Caco-2 (cell line): ENCODE measurements at regions not wholly inside any gene's neighbourhood (a gene's known extent, or its start where the extent isn't known, plus 50 kb on each side); places are given as distances from the start of the nearest gene placed in this dataset.

Source experiments
- BruUV-seq: library from RNA; stranded (reverse); fragments of 400-500 nt; replicated peaks from 2 replicates; lab custom pipeline; 2021; lab: Mats Ljungman, UMichigan
- CTCF ChIA-PET: fragments of 300-600 bp; sonication (Branson Sonifier 250); formaldehyde crosslinking; loops from one replicate; lab custom pipeline; 2022; ENCODE audit warnings: antibody characterized with exemption; lab: Charles Lee
- POLR2A ChIA-PET: fragments of 300-600 bp; sonication (Branson Sonifier 250); formaldehyde crosslinking; loops from one replicate; lab custom pipeline; 2022; ENCODE audit warnings: antibody characterized with exemption; lab: Charles Lee
- DNase-seq, 2 experiments: peaks; one replicate each; pipeline versions ENCODE4 v3.0.0 to v3.0.0-alpha.2; 2020 to 2022
- H3K27me3 ChIP-seq: replicated peaks from 2 replicates; pipeline ENCODE4 v1.6.0; 2011; ENCODE audit warnings: low read length; ENCODE audit not compliant: control insufficient read depth, insufficient read depth
- H3K36me3 ChIP-seq: 2 replicates; pipeline ENCODE4 v1.5.1; 2011; ENCODE audit warnings: low read length; ENCODE audit not compliant: control insufficient read depth, insufficient read depth
- H3K4me1 ChIP-seq: fragments of 250-450 bp; sonication (Bioruptor Pico); 2 replicates; pipeline ENCODE4 v1.5.1; 2020; ENCODE audit warnings: mild to moderate bottlenecking
- H3K4me3 ChIP-seq: 2 replicates; pipeline ENCODE4 v1.5.1; 2011; ENCODE audit warnings: low read depth, mild to moderate bottlenecking, control low read depth, low read length
- H3K9me3 ChIP-seq: fragments of 250-450 bp; sonication (Bioruptor Pico); 2 replicates; pipeline ENCODE4 v1.5.1; 2020; ENCODE audit warnings: mild to moderate bottlenecking, moderate library complexity
- H3K27ac Mint-ChIP-seq: one replicate; pipeline ENCODE4 v1.8.0; 2022; ENCODE audit warnings: mixed read lengths; ENCODE audit not compliant: unreplicated experiment
- H3K27me3 Mint-ChIP-seq: one replicate; pipeline ENCODE4 v1.8.0; 2022; ENCODE audit warnings: mixed read lengths; ENCODE audit not compliant: insufficient read depth, unreplicated experiment
- H3K36me3 Mint-ChIP-seq: one replicate; pipeline ENCODE4 v1.8.0; 2022; ENCODE audit warnings: mild to moderate bottlenecking, mixed read lengths; ENCODE audit not compliant: insufficient read depth, unreplicated experiment
- H3K4me1 Mint-ChIP-seq: one replicate; pipeline ENCODE4 v1.8.0; 2022; ENCODE audit warnings: low read depth, mixed read lengths; ENCODE audit not compliant: unreplicated experiment
- H3K4me3 Mint-ChIP-seq: one replicate; pipeline ENCODE4 v1.8.0; 2022; ENCODE audit warnings: mild to moderate bottlenecking, moderate library complexity, mixed read lengths; ENCODE audit not compliant: unreplicated experiment
- H3K9me3 Mint-ChIP-seq: one replicate; pipeline ENCODE4 v1.8.0; 2022; ENCODE audit warnings: mixed read lengths; ENCODE audit not compliant: unreplicated experiment
- intact Hi-C: fragments of 100-400 bp; cut with micrococcal nuclease; formaldehyde crosslinking; loops from one replicate; pipeline ENCODE4 v1.10.0; 2022; ENCODE audit not compliant: unreplicated experiment
- TF ChIP-seq, protein P1 (sequence below), 2 experiments: fragments of 200-600 bp in 1 of 2; IDR thresholded peaks; 1 replicate in 1 of 2; 2 replicates in 1 of 2; pipeline versions ENCODE4 v1.5.1 to v1.8.0; 2011 to 2022; ENCODE audit warnings: antibody characterized with exemption in 1 of 2, control low read depth in 1 of 2, inconsistent platforms in 1 of 2, low read depth in 1 of 2, low read length in 1 of 2, mild to moderate bottlenecking in 1 of 2, moderate library complexity in 1 of 2; ENCODE audit not compliant: insufficient read depth in 1 of 2, severe bottlenecking in 1 of 2, unreplicated experiment in 1 of 2

DNA sequence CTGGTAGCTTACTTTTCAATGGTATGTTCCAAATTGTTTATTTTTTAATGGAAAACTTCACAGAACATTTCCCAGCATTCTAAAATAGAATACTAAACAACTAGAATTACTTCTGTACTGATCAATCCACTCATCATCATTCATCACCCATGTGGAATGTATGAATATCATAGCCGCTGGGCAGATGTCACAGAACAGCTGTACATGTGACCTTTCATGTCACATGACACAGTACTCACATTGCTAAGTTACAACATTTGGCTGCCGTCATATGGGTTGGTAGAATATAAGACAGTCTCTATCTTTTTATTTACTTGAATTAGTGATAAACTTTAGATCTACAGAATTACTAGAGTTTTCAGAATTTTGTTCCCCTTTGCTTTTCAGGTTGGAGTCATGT, 387.6 kb downstream of the ZEB2 start:
- TF ChIP-seq, protein P1, sequence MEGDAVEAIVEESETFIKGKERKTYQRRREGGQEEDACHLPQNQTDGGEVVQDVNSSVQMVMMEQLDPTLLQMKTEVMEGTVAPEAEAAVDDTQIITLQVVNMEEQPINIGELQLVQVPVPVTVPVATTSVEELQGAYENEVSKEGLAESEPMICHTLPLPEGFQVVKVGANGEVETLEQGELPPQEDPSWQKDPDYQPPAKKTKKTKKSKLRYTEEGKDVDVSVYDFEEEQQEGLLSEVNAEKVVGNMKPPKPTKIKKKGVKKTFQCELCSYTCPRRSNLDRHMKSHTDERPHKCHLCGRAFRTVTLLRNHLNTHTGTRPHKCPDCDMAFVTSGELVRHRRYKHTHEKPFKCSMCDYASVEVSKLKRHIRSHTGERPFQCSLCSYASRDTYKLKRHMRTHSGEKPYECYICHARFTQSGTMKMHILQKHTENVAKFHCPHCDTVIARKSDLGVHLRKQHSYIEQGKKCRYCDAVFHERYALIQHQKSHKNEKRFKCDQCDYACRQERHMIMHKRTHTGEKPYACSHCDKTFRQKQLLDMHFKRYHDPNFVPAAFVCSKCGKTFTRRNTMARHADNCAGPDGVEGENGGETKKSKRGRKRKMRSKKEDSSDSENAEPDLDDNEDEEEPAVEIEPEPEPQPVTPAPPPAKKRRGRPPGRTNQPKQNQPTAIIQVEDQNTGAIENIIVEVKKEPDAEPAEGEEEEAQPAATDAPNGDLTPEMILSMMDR (IDR thresholded peaks at IDR 0.05; ENCODE audit: insufficient read depth in 1 of 2, low read depth in 1 of 2, low read length in 1 of 2, severe bottlenecking in 1 of 2, unreplicated experiment in 1 of 2), result no peak
- Mint-ChIP-seq H3K27ac (no peak overlapping the region), H3K4me3 (no peak overlapping the region), H3K36me3 (no peaks in the 10 kb centered on the region), H3K9me3 (no peaks in the 10 kb centered on the region), H3K4me1 (peaks cover 9% of the 10 kb centered on the region), H3K27me3 (no peaks in the 10 kb centered on the region)
- Histone ChIP-seq H3K9me3 (no peaks in the 10 kb centered on the region), H3K4me3 (no peak overlapping the region), H3K4me1 (0 out of 2 replicates have a peak, but pooled peaks cover 10% of the 10 kb centered on the region), H3K36me3 (no peaks in the 10 kb centered on the region), H3K27me3 (no peaks in the 10 kb centered on the region)
- no TSS peak for BruUV-seq
- DNase-seq, result no peak
- ChIA-PET CTCF (no interaction called here), POLR2A (no interaction called here)
- intact Hi-C loops, result no loop called here

DNA sequence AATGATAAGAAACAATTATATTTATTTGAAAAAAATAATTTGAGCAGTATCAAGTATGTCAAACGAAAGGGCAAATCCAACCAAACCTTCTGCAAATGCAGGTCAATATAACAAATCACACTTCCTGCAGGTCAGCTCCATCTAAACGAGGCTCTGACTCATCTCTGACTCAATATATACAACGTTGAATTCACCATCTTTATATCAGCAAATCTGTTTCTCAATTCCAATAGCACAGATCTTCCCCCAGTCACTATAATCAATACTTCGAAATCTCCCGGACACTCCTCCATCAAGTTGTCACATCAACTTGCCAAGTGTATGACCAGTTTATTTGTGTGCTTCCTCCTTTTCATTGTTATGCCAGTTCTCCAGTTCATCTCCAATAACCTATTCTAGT, 388.9 kb downstream of the ZEB2 start:
- Mint-ChIP-seq H3K27ac (no peak overlapping the region), H3K27me3 (no peaks in the 10 kb centered on the region), H3K4me3 (no peak overlapping the region), H3K9me3 (no peaks in the 10 kb centered on the region), H3K4me1 (peaks cover 9% of the 10 kb centered on the region), H3K36me3 (no peaks in the 10 kb centered on the region)
- Histone ChIP-seq H3K4me1 (0 out of 2 replicates have a peak, but pooled peaks cover 10% of the 10 kb centered on the region), H3K9me3 (no peaks in the 10 kb centered on the region), H3K36me3 (no peaks in the 10 kb centered on the region), H3K27me3 (no peaks in the 10 kb centered on the region), H3K4me3 (no peak overlapping the region)
- BruUV-seq, result no TSS peak
- TF ChIP-seq, protein P1 (IDR thresholded peaks at IDR 0.05; ENCODE audit: insufficient read depth in 1 of 2, low read depth in 1 of 2, low read length in 1 of 2, severe bottlenecking in 1 of 2, unreplicated experiment in 1 of 2), result no peak
- ChIA-PET POLR2A (no interaction called here), CTCF (no interaction called here)
- no peak for DNase-seq
- intact Hi-C loops, result no loop called here

DNA sequence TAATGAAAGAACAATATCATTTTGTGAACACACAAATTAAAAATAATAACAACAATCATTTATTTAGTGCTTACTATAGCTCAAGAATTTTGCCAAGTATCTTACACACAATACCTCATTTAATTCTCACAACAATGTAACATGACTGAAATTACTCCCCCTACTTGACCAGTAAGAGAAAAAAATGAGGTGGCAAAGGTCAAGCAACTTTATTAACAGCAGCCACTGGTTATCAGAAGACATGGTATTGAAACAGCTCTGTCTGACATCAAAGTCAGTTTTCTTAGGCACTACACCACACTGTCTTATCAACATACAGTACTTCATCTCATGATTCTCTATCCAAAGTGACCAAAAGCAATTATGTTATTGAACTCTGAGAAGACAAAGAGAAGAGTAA, 389.4 kb downstream of the ZEB2 start:
- no TSS peak for BruUV-seq
- Histone ChIP-seq H3K4me1 (0 out of 2 replicates have a peak, but pooled peaks cover 10% of the 10 kb centered on the region), H3K36me3 (no peaks in the 10 kb centered on the region), H3K27me3 (no peaks in the 10 kb centered on the region), H3K4me3 (no peak overlapping the region), H3K9me3 (no peaks in the 10 kb centered on the region)
- H3K4me3 Mint-ChIP-seq, result no peak overlapping the region
- intact Hi-C loops, result no loop called here
- no peaks in the 10 kb centered on the region for H3K27me3 Mint-ChIP-seq
- POLR2A ChIA-PET, result no interaction called here
- TF ChIP-seq, protein P1 (IDR thresholded peaks at IDR 0.05; ENCODE audit: insufficient read depth in 1 of 2, low read depth in 1 of 2, low read length in 1 of 2, severe bottlenecking in 1 of 2, unreplicated experiment in 1 of 2), result no peak
- no peak overlapping the region for H3K27ac Mint-ChIP-seq
- peaks cover 9% of the 10 kb centered on the region for H3K4me1 Mint-ChIP-seq
- no peak for DNase-seq
- CTCF ChIA-PET, result no interaction called here
- H3K36me3 Mint-ChIP-seq, result no peaks in the 10 kb centered on the region
- H3K9me3 Mint-ChIP-seq, result no peaks in the 10 kb centered on the region
